ENCODE measurements at regions not wholly inside any gene's neighbourhood (a gene's known extent, or its start where the extent isn't known, plus 50 kb on each side); places are given as distances from the start of the nearest gene placed in this dataset.

DNA sequence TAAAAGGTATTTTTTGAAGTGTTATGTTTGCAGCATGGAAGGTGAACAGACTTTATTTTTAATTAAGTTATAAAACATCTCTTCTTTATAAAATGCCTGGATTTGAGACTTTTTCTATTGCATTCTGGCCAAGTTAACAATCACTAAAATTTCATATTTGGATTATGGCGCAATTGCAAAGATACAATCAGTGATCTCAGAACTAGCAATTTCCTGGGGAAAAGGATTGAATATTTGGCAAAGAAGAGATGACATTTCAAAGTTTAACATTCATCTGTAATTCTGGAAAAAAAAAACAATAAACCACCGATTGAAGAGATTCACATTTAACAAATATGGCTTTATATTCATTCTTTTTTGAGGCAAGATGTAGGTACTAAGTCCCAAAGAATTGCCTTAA is 378.0 kb downstream of the LRRC70 start:
- Histone ChIP-seq H3K27ac (ENCODE audit: low read length) (no peak overlapping the region), H3K36me3 (replicated peaks; ENCODE audit: insufficient read depth, low read length) (no peaks in the 10 kb centered on the region), H3K27me3 (replicated peaks; ENCODE audit: insufficient read depth, low read length) (no peaks in the 10 kb centered on the region), H3K4me1 (ENCODE audit: low read length) (no peaks in the 10 kb centered on the region), H3K4me2 (ENCODE audit: low read depth, low read length) (no peak overlapping the region), H3K9me3 (replicated peaks; ENCODE audit: insufficient read depth, low read length) (no peaks in the 10 kb centered on the region), H3K9ac (ENCODE audit: low read length) (no peak overlapping the region), H3K9me2 (replicated peaks; ENCODE audit: insufficient read depth, low read length) (no peaks in the 10 kb centered on the region), H3K4me3 (ENCODE audit: low read length) (no peak overlapping the region), H4K20me1 (ENCODE audit: insufficient read depth, low read length) (no peaks in the 10 kb centered on the region), H3F3A (ENCODE audit: insufficient read depth, low read length) (no peaks in the 10 kb centered on the region), H2AFZ (ENCODE audit: low read length) (no peak overlapping the region), H3K79me2 (ENCODE audit: low read length) (no peaks in the 10 kb centered on the region)
- no peak for DNase-seq
- TF ChIP-seq EZH2phosphoT487 (IDR thresholded peaks at IDR 0.05; ENCODE audit: low read length) (no peak), EZH2 (optimal IDR thresholded peaks at IDR 0.05; ENCODE audit: low read depth, low read length) (no peak)
- TF ChIP-seq, protein P1, sequence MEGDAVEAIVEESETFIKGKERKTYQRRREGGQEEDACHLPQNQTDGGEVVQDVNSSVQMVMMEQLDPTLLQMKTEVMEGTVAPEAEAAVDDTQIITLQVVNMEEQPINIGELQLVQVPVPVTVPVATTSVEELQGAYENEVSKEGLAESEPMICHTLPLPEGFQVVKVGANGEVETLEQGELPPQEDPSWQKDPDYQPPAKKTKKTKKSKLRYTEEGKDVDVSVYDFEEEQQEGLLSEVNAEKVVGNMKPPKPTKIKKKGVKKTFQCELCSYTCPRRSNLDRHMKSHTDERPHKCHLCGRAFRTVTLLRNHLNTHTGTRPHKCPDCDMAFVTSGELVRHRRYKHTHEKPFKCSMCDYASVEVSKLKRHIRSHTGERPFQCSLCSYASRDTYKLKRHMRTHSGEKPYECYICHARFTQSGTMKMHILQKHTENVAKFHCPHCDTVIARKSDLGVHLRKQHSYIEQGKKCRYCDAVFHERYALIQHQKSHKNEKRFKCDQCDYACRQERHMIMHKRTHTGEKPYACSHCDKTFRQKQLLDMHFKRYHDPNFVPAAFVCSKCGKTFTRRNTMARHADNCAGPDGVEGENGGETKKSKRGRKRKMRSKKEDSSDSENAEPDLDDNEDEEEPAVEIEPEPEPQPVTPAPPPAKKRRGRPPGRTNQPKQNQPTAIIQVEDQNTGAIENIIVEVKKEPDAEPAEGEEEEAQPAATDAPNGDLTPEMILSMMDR (IDR thresholded peaks at IDR 0.05; ENCODE audit: low read length) = no peak

DNA sequence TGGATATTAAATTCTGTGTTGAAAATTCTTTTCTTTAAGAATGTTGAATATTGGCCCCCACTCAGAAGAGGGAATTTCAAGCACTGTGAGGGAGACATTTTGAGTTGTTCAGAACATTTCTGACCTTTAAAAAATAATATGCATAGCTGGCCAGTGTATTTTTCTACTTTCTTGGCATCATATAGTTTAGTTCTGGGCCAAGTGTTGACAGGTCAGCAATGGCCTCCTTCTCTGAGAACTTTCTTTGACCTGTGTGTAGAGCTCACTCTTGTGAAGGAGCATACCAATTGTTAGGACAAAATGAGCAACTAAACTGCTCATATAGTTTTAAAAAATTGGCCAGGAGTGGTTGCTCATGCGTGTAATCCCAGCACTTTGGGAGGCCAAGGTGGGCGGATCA is 376.0 kb downstream of the LRRC70 start:
- Histone ChIP-seq H2AFZ (ENCODE audit: low read length) (no peak overlapping the region), H3K79me2 (ENCODE audit: low read length) (no peaks in the 10 kb centered on the region), H3K4me3 (ENCODE audit: low read length) (no peak overlapping the region), H3K9me3 (replicated peaks; ENCODE audit: insufficient read depth, low read length) (no peaks in the 10 kb centered on the region), H3K4me1 (ENCODE audit: low read length) (no peaks in the 10 kb centered on the region), H3K4me2 (ENCODE audit: low read depth, low read length) (no peak overlapping the region), H3K27ac (ENCODE audit: low read length) (no peak overlapping the region), H3F3A (ENCODE audit: insufficient read depth, low read length) (no peaks in the 10 kb centered on the region), H3K9me2 (replicated peaks; ENCODE audit: insufficient read depth, low read length) (no peaks in the 10 kb centered on the region), H3K36me3 (replicated peaks; ENCODE audit: insufficient read depth, low read length) (no peaks in the 10 kb centered on the region), H3K27me3 (replicated peaks; ENCODE audit: insufficient read depth, low read length) (no peaks in the 10 kb centered on the region), H3K9ac (ENCODE audit: low read length) (no peak overlapping the region), H4K20me1 (ENCODE audit: insufficient read depth, low read length) (no peaks in the 10 kb centered on the region)
- TF ChIP-seq EZH2phosphoT487 (IDR thresholded peaks at IDR 0.05; ENCODE audit: low read length) (no peak), EZH2 (optimal IDR thresholded peaks at IDR 0.05; ENCODE audit: low read depth, low read length) (no peak)
- TF ChIP-seq, protein P1 (IDR thresholded peaks at IDR 0.05; ENCODE audit: low read length) = no peak
- no peak for DNase-seq

DNA sequence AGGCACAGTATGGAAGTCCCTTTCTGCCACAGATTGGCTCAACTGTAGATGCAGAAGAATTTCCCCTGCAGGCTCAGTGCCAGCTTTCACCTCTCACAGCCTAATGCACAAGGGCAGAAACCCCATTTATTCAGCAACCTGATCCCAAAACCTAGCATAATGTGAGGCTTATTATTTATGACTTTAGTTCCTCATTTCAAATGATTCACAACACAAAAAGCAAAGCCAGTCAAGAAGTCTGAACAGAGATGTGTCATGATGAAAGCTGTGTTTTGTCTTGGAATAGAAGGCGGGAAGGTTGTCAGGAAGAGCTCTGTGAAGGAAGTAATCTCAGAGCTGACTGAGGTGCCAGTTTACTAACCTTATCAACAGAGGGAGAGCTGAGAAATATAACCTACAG is 369.7 kb downstream of the LRRC70 start:
- no peaks in the 10 kb centered on the region for H3K79me2 ChIP-seq (ENCODE audit: low read length)
- no peak for DNase-seq
- H4K20me1 ChIP-seq (ENCODE audit: insufficient read depth, low read length) = no peaks in the 10 kb centered on the region
- no peaks in the 10 kb centered on the region for H3K27me3 ChIP-seq (replicated peaks; ENCODE audit: insufficient read depth, low read length)
- no peaks in the 10 kb centered on the region for H3K9me2 ChIP-seq (replicated peaks; ENCODE audit: insufficient read depth, low read length)
- no peaks in the 10 kb centered on the region for H3K9me3 ChIP-seq (replicated peaks; ENCODE audit: insufficient read depth, low read length)
- no peak overlapping the region for H3K4me3 ChIP-seq (ENCODE audit: low read length)
- H3K36me3 ChIP-seq (replicated peaks; ENCODE audit: insufficient read depth, low read length) = no peaks in the 10 kb centered on the region
- H3K9ac ChIP-seq (ENCODE audit: low read length) = no peak overlapping the region
- no peak overlapping the region for H2AFZ ChIP-seq (ENCODE audit: low read length)
- no peak overlapping the region for H3K4me2 ChIP-seq (ENCODE audit: low read depth, low read length)
- TF ChIP-seq EZH2 (optimal IDR thresholded peaks at IDR 0.05; ENCODE audit: low read depth, low read length) = no peak
- TF ChIP-seq EZH2phosphoT487 (IDR thresholded peaks at IDR 0.05; ENCODE audit: low read length) = no peak
- TF ChIP-seq, protein P1 (IDR thresholded peaks at IDR 0.05; ENCODE audit: low read length) = no peak
- H3K27ac ChIP-seq (ENCODE audit: low read length) = no peak overlapping the region
- no peaks in the 10 kb centered on the region for H3K4me1 ChIP-seq (ENCODE audit: low read length)
- H3F3A ChIP-seq (ENCODE audit: insufficient read depth, low read length) = no peaks in the 10 kb centered on the region
